ENCODE measurements at regions not wholly inside any gene's neighbourhood (a gene's known extent, or its start where the extent isn't known, plus 50 kb on each side); places are given as distances from the start of the nearest gene placed in this dataset.

DNA sequence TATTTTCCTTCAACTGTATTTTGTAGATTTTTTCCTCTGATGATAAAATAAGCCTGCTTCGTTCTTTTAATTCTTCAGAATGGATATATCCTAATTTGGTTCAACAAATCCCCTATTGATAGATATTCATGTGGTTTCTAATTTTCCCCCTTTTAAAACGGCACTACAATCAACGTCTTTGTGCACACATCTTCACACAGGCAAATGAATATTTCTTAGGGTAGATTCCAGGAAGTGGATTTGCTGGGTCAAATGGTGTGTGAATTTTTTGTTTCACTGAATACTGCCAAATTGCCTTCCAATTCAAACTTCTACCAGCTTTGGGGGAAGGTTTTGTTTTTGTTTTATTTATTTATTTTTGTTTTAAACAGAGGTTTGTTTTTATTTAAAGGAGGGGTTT lies 287.2 kb downstream of the FOXO1 start:
- no peaks in the 10 kb centered on the region for H3K36me3 Mint-ChIP-seq (ENCODE audit: low read depth)
- no peak overlapping the region for H3K4me3 Mint-ChIP-seq
- H3K27ac Mint-ChIP-seq = no peak overlapping the region
- no peaks in the 10 kb centered on the region for H3K27me3 Mint-ChIP-seq
- peaks cover 7% of the 10 kb centered on the region for H3K4me1 Mint-ChIP-seq
- H3K9me3 Mint-ChIP-seq = no peaks in the 10 kb centered on the region
- ATAC-seq (replicated peaks) = no peak

DNA sequence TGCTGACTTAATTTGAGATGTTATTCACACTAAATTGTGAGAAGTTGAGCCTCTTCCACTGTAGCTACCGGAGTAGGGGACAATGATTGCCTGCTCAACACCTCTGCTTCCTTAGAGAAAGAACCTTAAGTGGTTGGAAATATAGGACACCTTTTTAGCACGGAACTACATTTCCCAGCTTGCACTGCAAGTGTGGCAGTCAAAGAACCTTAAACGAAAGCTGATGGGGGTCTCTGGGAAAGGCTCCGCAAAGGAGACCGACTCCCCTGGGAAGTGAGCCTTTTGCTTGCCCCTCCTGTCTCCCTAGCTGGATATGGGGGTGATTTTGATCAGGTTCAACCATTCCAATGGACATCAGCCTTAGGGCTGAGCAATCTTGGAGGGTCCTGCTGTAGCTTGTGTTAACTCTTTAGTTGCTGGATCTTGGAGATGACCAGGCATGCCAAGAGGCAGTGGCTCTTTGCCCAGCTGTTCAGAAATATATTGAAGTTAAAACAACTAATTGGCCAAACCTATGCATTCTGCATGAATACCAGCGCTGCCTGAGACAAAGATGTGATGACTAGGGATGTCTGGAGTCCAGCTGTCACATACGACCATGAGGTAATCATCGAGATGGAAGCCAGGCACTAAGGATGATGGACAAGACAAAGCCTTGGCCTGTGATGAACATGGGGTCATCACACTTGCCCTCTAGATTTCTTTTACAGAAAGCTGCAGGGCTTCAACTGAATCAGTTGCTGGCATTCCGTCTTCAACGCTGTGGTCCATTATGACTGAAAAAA lies 286.5 kb downstream of the FOXO1 start:
- no peak for ATAC-seq (replicated peaks)
- Mint-ChIP-seq H3K27me3 (no peaks in the 10 kb centered on the region), H3K4me1 (peaks cover 7% of the 10 kb centered on the region), H3K9me3 (no peaks in the 10 kb centered on the region), H3K4me3 (no peak overlapping the region), H3K36me3 (ENCODE audit: low read depth) (no peaks in the 10 kb centered on the region), H3K27ac (no peak overlapping the region)

GRCh38 chr13:40381935-40382764 lies 284.3 kb downstream of the FOXO1 start:
- no peaks in the 10 kb centered on the region for H3K9me3 Mint-ChIP-seq
- peaks cover 16% of the 10 kb centered on the region for H3K4me1 Mint-ChIP-seq
- H3K36me3 Mint-ChIP-seq (ENCODE audit: low read depth) = no peaks in the 10 kb centered on the region
- H3K27ac Mint-ChIP-seq = no peak overlapping the region
- no peak for ATAC-seq (replicated peaks)
- no peak overlapping the region for H3K4me3 Mint-ChIP-seq
- no peaks in the 10 kb centered on the region for H3K27me3 Mint-ChIP-seq

- Mint-ChIP-seq H3K36me3 (ENCODE audit: low read depth) (no peaks in the 10 kb centered on the region), H3K9me3 (no peaks in the 10 kb centered on the region), H3K4me1 (peaks cover 16% of the 10 kb centered on the region), H3K27me3 (no peaks in the 10 kb centered on the region), H3K4me3 (no peak overlapping the region), H3K27ac (no peak overlapping the region)
- ATAC-seq (replicated peaks) = no peak
These were observed 283.3 kb downstream of the FOXO1 start for GRCh38 chr13:40383132-40383531.

- Mint-ChIP-seq H3K4me1 (peaks cover 22% of the 10 kb centered on the region), H3K4me3 (no peak overlapping the region), H3K27me3 (no peaks in the 10 kb centered on the region), H3K27ac (no peak overlapping the region), H3K9me3 (no peaks in the 10 kb centered on the region), H3K36me3 (ENCODE audit: low read depth) (no peaks in the 10 kb centered on the region)
- ATAC-seq (replicated peaks) = no peak
These were observed 282.6 kb downstream of the FOXO1 start for GRCh38 chr13:40383885-40384284.

DNA sequence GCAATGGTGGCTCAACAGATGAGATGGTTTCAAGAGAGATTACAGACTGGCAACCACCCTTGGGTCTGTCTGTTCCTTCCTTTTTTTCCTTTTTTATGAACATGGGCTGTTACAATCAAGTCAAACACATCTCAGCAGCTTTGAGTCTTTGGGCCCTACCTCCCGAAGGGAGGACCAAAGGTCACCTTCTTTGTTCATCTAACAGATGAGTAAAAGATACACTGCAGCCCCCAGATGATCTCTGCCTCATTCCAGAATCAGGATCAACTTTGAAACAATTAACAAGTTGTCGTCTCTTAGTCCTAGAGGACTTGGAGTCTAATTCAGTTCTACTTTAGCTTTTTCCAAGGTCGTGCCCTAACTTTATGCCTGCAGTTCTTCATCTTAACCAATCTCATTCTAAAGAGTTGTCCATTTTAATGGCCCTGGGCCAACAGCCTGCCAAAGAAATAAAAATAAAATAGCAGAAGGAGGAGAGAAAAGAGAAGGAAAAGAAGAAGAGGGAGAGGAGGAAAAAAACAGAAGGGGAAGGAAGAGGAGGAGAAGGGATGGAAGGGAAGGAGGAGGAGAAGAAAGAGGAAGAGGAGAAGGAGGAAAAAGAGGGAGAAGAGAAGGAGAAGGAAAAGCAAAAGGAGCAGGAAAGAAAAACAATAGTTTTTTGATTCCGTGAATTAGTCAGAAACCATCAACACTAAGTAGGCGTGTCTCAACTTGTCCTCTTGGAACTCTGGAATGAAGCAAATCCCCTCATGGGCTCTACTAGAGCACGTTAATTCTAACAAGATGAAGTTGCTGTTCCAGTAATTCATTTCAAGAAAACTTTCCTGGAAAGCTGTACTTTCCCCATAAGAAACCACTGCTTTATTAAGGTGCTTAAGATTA lies 281.2 kb downstream of the FOXO1 start:
- no peak for ATAC-seq (replicated peaks)
- Mint-ChIP-seq H3K4me1 (peaks cover 28% of the 10 kb centered on the region), H3K9me3 (no peaks in the 10 kb centered on the region), H3K27me3 (no peaks in the 10 kb centered on the region), H3K4me3 (no peak overlapping the region), H3K27ac (peak overlapping the region; percentile 69), H3K36me3 (ENCODE audit: low read depth) (no peaks in the 10 kb centered on the region)

DNA sequence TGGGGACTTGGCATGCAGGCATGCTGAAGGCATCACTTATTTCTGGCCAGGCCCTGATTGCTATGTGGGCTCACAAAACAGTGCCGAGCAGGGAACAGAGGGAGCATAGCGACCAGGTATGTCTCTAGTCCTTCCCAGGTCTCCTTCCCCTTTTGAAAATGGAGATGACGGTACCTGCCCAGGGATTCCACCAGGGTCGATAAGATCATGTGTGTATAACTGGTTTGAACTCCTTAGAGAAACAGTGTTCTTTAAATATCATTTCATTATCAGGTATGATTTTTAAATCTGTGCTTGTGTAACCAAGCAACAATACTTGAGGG lies 280.6 kb downstream of the FOXO1 start:
- Mint-ChIP-seq H3K9me3 (no peaks in the 10 kb centered on the region), H3K4me1 (peaks cover 28% of the 10 kb centered on the region), H3K27me3 (no peaks in the 10 kb centered on the region), H3K27ac (peak overlapping the region; percentile 4), H3K36me3 (ENCODE audit: low read depth) (no peaks in the 10 kb centered on the region), H3K4me3 (no peak overlapping the region)
- no peak for ATAC-seq (replicated peaks)

GRCh38 chr13:40386586-40386985 lies 279.9 kb downstream of the FOXO1 start:
- no peak for ATAC-seq (replicated peaks)
- H3K9me3 Mint-ChIP-seq = no peaks in the 10 kb centered on the region
- peaks cover 28% of the 10 kb centered on the region for H3K4me1 Mint-ChIP-seq
- H3K36me3 Mint-ChIP-seq (ENCODE audit: low read depth) = no peaks in the 10 kb centered on the region
- no peak overlapping the region for H3K4me3 Mint-ChIP-seq
- no peaks in the 10 kb centered on the region for H3K27me3 Mint-ChIP-seq
- no peak overlapping the region for H3K27ac Mint-ChIP-seq

DNA sequence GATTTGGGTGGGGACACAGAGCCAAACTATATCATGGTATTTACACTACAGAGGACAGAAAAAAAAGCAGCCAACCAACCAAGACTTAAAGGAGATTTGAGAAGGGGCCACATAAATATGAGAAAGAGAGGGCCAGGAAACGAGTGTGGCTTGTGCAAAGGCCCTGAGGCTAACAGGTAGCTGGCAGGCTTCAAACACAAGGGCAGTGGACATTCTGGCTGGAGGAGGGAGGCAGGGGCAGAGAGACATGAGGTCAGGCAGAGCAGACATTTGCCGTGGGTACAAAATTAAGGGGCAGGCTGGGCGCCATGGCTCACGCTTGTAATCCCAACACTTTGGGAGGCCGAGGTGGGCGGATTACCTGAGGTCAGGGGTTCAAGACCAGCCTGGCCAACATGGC lies 278.7 kb downstream of the FOXO1 start:
- no peaks in the 10 kb centered on the region for H3K9me3 Mint-ChIP-seq
- H3K4me3 Mint-ChIP-seq = peak overlapping the region; percentile 90
- H3K36me3 Mint-ChIP-seq (ENCODE audit: low read depth) = no peaks in the 10 kb centered on the region
- peak overlapping the region; percentile 83 for H3K27ac Mint-ChIP-seq
- no peaks in the 10 kb centered on the region for H3K27me3 Mint-ChIP-seq
- no peak for ATAC-seq (replicated peaks)
- peaks cover 28% of the 10 kb centered on the region for H3K4me1 Mint-ChIP-seq

GRCh38 chr13:40388617-40389016 lies 277.8 kb downstream of the FOXO1 start:
- Mint-ChIP-seq H3K27me3 (no peaks in the 10 kb centered on the region), H3K36me3 (ENCODE audit: low read depth) (no peaks in the 10 kb centered on the region), H3K27ac (peak overlapping the region; percentile 95), H3K4me3 (peak overlapping the region; percentile 90), H3K9me3 (no peaks in the 10 kb centered on the region), H3K4me1 (peaks cover 28% of the 10 kb centered on the region)
- ATAC-seq (replicated peaks) = peak; percentile 98

GRCh38 chr13:40389081-40389641 lies 277.3 kb downstream of the FOXO1 start:
- Mint-ChIP-seq H3K4me1 (peaks cover 28% of the 10 kb centered on the region), H3K9me3 (no peaks in the 10 kb centered on the region), H3K4me3 (peak overlapping the region; percentile 90), H3K27ac (peak overlapping the region; percentile 95), H3K27me3 (no peaks in the 10 kb centered on the region), H3K36me3 (ENCODE audit: low read depth) (no peaks in the 10 kb centered on the region)
- peak; percentile 83 for ATAC-seq (replicated peaks)

DNA sequence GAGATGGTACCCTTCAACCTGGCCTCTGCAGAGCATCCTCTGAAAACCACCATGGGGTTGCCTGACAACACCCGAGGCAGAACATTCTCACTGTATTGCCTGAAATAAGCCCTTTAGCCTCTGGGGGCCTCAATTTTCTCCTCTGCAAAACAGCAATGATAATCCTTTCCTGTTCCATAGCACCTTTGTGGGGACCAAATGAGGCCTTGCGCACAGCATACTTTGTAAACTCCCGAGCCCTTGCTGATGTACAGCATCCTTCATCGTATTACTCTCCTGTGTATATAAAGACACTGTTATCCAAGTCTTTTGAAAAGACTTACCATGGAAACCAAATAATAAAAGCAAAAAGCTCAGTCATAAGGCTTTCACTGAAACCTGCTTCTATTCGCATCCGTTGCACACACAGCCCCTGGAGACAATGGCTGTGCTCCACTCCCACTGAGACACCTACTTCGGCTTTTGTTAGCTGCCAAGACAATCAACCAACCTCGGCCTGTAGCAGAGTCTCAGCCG lies 276.0 kb downstream of the FOXO1 start:
- ATAC-seq (replicated peaks) = no peak
- H3K4me1 Mint-ChIP-seq = peaks cover 23% of the 10 kb centered on the region
- H3K36me3 Mint-ChIP-seq (ENCODE audit: low read depth) = no peaks in the 10 kb centered on the region
- peak overlapping the region; percentile 18 for H3K4me3 Mint-ChIP-seq
- H3K27ac Mint-ChIP-seq = no peak overlapping the region
- H3K27me3 Mint-ChIP-seq = no peaks in the 10 kb centered on the region
- no peaks in the 10 kb centered on the region for H3K9me3 Mint-ChIP-seq

- Mint-ChIP-seq H3K9me3 (no peaks in the 10 kb centered on the region), H3K27me3 (no peaks in the 10 kb centered on the region), H3K4me3 (no peak overlapping the region), H3K27ac (no peak overlapping the region), H3K36me3 (ENCODE audit: low read depth) (no peaks in the 10 kb centered on the region), H3K4me1 (peaks cover 21% of the 10 kb centered on the region)
- ATAC-seq (replicated peaks) = no peak
These were observed 274.7 kb downstream of the FOXO1 start for GRCh38 chr13:40391788-40392187.
